ENCODE measurements at regions not wholly inside any gene's neighbourhood (a gene's known extent, or its start where the extent isn't known, plus 50 kb on each side); places are given as distances from the start of the nearest gene placed in this dataset.
A peak's percentile ranks its signal among the peaks of the same experiment; 100 is the strongest.

- TF ChIP-seq TOX (CRISPR knock-in tag; IDR thresholded peaks at IDR 0.05; ENCODE audit: borderline replicate concordance) (no peak), CSRNP3 (CRISPR knock-in tag; IDR thresholded peaks at IDR 0.05) (no peak), ZNF70 (CRISPR knock-in tag; IDR thresholded peaks at IDR 0.05) (no peak), TSHZ2 (CRISPR knock-in tag; IDR thresholded peaks at IDR 0.05) (no peak), ZFP30 (CRISPR knock-in tag; IDR thresholded peaks at IDR 0.05) (no peak), TCF4 (CRISPR knock-in tag; IDR thresholded peaks at IDR 0.05; ENCODE audit: borderline replicate concordance) (no peak), ZFP3 (CRISPR knock-in tag; IDR thresholded peaks at IDR 0.05) (no peak), ZNF8 (CRISPR knock-in tag; IDR thresholded peaks at IDR 0.05) (no peak), OSR1 (CRISPR knock-in tag; IDR thresholded peaks at IDR 0.05) (no peak), ZNF565 (CRISPR knock-in tag; conservative IDR thresholded peaks at IDR 0.05; ENCODE audit: low read depth) (no peak), GLIS3 (CRISPR knock-in tag; IDR thresholded peaks at IDR 0.05) (no peak), BACH2 (CRISPR knock-in tag; IDR thresholded peaks at IDR 0.05; ENCODE audit: borderline replicate concordance) (no peak), ESRRG (CRISPR knock-in tag; IDR thresholded peaks at IDR 0.05) (no peak), ZC3H10 (CRISPR knock-in tag; IDR thresholded peaks at IDR 0.05) (no peak), ISL1 (CRISPR knock-in tag; IDR thresholded peaks at IDR 0.05) (no peak), SNAI2 (CRISPR knock-in tag; IDR thresholded peaks at IDR 0.05) (no peak)
- ATAC-seq = no peak
These were observed 274.6 kb downstream of the TMEM38B start for GRCh38 chr9:105968811-105969466.

GRCh38 chr9:105969636-105970035, 275.3 kb downstream of the TMEM38B start:
- TF ChIP-seq ZFP30 (CRISPR knock-in tag; IDR thresholded peaks at IDR 0.05) (no peak), ISL1 (CRISPR knock-in tag; IDR thresholded peaks at IDR 0.05) (peak; percentile 44; the same call in 1 of the 2 replicates), ZNF70 (CRISPR knock-in tag; IDR thresholded peaks at IDR 0.05) (peak; percentile 85)
- ATAC-seq = no peak

GRCh38 chr9:105971986-105972385, 277.6 kb downstream of the TMEM38B start:
- TF ChIP-seq POU6F1 (CRISPR knock-in tag; IDR thresholded peaks at IDR 0.05; ENCODE audit: borderline replicate concordance, low read depth) (no peak), RARB (CRISPR knock-in tag; IDR thresholded peaks at IDR 0.05) (no peak), PPARA (CRISPR knock-in tag; IDR thresholded peaks at IDR 0.05; ENCODE audit: borderline replicate concordance) (no peak), GLIS3 (CRISPR knock-in tag; IDR thresholded peaks at IDR 0.05) (no peak), ARNTL (CRISPR knock-in tag; IDR thresholded peaks at IDR 0.05; ENCODE audit: borderline replicate concordance, low read depth) (no peak), OSR1 (CRISPR knock-in tag; IDR thresholded peaks at IDR 0.05) (no peak), CSRNP3 (CRISPR knock-in tag; IDR thresholded peaks at IDR 0.05) (no peak)
- ATAC-seq = no peak

GRCh38 chr9:105972466-105973204, 278.3 kb downstream of the TMEM38B start:
- ATAC-seq = no peak
- TF ChIP-seq ESRRG (CRISPR knock-in tag; IDR thresholded peaks at IDR 0.05) = no peak
- TF ChIP-seq RARB (CRISPR knock-in tag; IDR thresholded peaks at IDR 0.05) = no peak
- TF ChIP-seq ISL1 (CRISPR knock-in tag; IDR thresholded peaks at IDR 0.05) = no peak
- no peak for TF ChIP-seq PPARA (CRISPR knock-in tag; IDR thresholded peaks at IDR 0.05; ENCODE audit: borderline replicate concordance)
- TF ChIP-seq BACH2 (CRISPR knock-in tag; IDR thresholded peaks at IDR 0.05; ENCODE audit: borderline replicate concordance) = no peak
- no peak for TF ChIP-seq CSRNP3 (CRISPR knock-in tag; IDR thresholded peaks at IDR 0.05)
- TF ChIP-seq TSHZ2 (CRISPR knock-in tag; IDR thresholded peaks at IDR 0.05) = no peak
- no peak for TF ChIP-seq TCF4 (CRISPR knock-in tag; IDR thresholded peaks at IDR 0.05; ENCODE audit: borderline replicate concordance)
- TF ChIP-seq OSR1 (CRISPR knock-in tag; IDR thresholded peaks at IDR 0.05) = no peak
